ENCODE measurements at regions not wholly inside any gene's neighbourhood (a gene's known extent, or its start where the extent isn't known, plus 50 kb on each side); places are given as distances from the start of the nearest gene placed in this dataset.

- DNase-seq: no peak
Observed at GRCh38 chr12:112559784-112560183, 141.0 kb downstream of the PTPN11 start.

GRCh38 chr12:112564160-112564784 is 145.5 kb downstream of the PTPN11 start:
- DNase-seq: peak; percentile 19

GRCh38 chr12:112568641-112569040 is 149.9 kb downstream of the PTPN11 start:
- no peak for DNase-seq

GRCh38 chr12:112570096-112570495 is 151.3 kb downstream of the PTPN11 start:
- no peak for DNase-seq

- DNase-seq: no peak
Observed at GRCh38 chr12:112573141-112573540, 154.4 kb downstream of the PTPN11 start.

GRCh38 chr12:112574896-112575558 is 156.3 kb downstream of the PTPN11 start:
- DNase-seq: peak; percentile 21

- no peak for DNase-seq
Observed at GRCh38 chr12:112575559-112576067, 156.9 kb downstream of the PTPN11 start.

- no peak for DNase-seq
Observed at GRCh38 chr12:112577473-112578329, 159.0 kb downstream of the PTPN11 start.

GRCh38 chr12:112584266-112584722 is 165.5 kb downstream of the PTPN11 start:
- peak; percentile 33 for DNase-seq

- peak; percentile 55 for DNase-seq
Observed at GRCh38 chr12:112586148-112586783, 167.5 kb downstream of the PTPN11 start.

- DNase-seq: no peak
Observed at GRCh38 chr12:112589275-112589674, 170.5 kb downstream of the PTPN11 start.

- no peak for DNase-seq
Observed at GRCh38 chr12:112590281-112590680, 171.5 kb downstream of the PTPN11 start.

GRCh38 chr12:112591488-112591887 is 172.7 kb downstream of the PTPN11 start:
- DNase-seq: no peak

GRCh38 chr12:112595410-112595809 is 176.7 kb downstream of the PTPN11 start:
- DNase-seq: no peak

- no peak for DNase-seq
Observed at GRCh38 chr12:112597986-112598385, 179.2 kb downstream of the PTPN11 start.

GRCh38 chr12:112598626-112599025 is 179.9 kb downstream of the PTPN11 start:
- no peak for DNase-seq

- DNase-seq: no peak
Observed at GRCh38 chr12:112599871-112600270, 181.1 kb downstream of the PTPN11 start.

GRCh38 chr12:112602150-112602549 is 183.4 kb downstream of the PTPN11 start:
- DNase-seq: no peak

- DNase-seq: no peak
Observed at GRCh38 chr12:112606611-112607365, 184.8 kb upstream of the RPH3A start.

GRCh38 chr12:112607427-112607826 is 184.1 kb upstream of the RPH3A start:
- DNase-seq: no peak

GRCh38 chr12:112611908-112612307 is 179.6 kb upstream of the RPH3A start:
- DNase-seq: no peak

GRCh38 chr12:112615196-112615595 is 176.4 kb upstream of the RPH3A start:
- no peak for DNase-seq
